Fibroblast of skin of right quadriceps (primary cell): ENCODE measurements at regions not wholly inside any gene's neighbourhood (a gene's known extent, or its start where the extent isn't known, plus 50 kb on each side); places are given as distances from the start of the nearest gene placed in this dataset.

Experiments
- DNase-seq: peaks from one replicate; pipeline ENCODE4 v3.0.0-alpha.2; 2013

GRCh38 chr11:28512143-28512756 is 404.1 kb downstream of the METTL15 start:
- DNase-seq = no peak

GRCh38 chr11:28505232-28505631 is 397.0 kb downstream of the METTL15 start:
- no peak for DNase-seq

- DNase-seq = no peak
Measured at GRCh38 chr11:28504555-28505110, 396.4 kb downstream of the METTL15 start.

GRCh38 chr11:28495333-28495732 is 387.1 kb downstream of the METTL15 start:
- no peak for DNase-seq

GRCh38 chr11:28491431-28491830 is 383.2 kb downstream of the METTL15 start:
- DNase-seq = no peak

- peak; percentile 8 for DNase-seq
Measured at GRCh38 chr11:28490773-28491382, 382.7 kb downstream of the METTL15 start.

- no peak for DNase-seq
Measured at GRCh38 chr11:28488336-28488735, 380.1 kb downstream of the METTL15 start.

GRCh38 chr11:28483072-28483867 is 375.1 kb downstream of the METTL15 start:
- DNase-seq = no peak

GRCh38 chr11:28482666-28483065 is 374.5 kb downstream of the METTL15 start:
- DNase-seq = no peak

GRCh38 chr11:28481616-28482480 is 373.7 kb downstream of the METTL15 start:
- no peak for DNase-seq

- no peak for DNase-seq
Measured at GRCh38 chr11:28480406-28480805, 372.2 kb downstream of the METTL15 start.

- DNase-seq = no peak
Measured at GRCh38 chr11:28476864-28477263, 368.7 kb downstream of the METTL15 start.

- peak; percentile 60 for DNase-seq
Measured at GRCh38 chr11:28476049-28476448, 367.9 kb downstream of the METTL15 start.

GRCh38 chr11:28472904-28473303 is 364.7 kb downstream of the METTL15 start:
- no peak for DNase-seq

GRCh38 chr11:28471537-28471936 is 363.3 kb downstream of the METTL15 start:
- DNase-seq = no peak

- no peak for DNase-seq
Measured at GRCh38 chr11:28470180-28470579, 362.0 kb downstream of the METTL15 start.

GRCh38 chr11:28466506-28466905 is 358.3 kb downstream of the METTL15 start:
- DNase-seq = no peak

GRCh38 chr11:28464252-28464867 is 356.2 kb downstream of the METTL15 start:
- peak; percentile 23 for DNase-seq

- DNase-seq = no peak
Measured at GRCh38 chr11:28463826-28464225, 355.6 kb downstream of the METTL15 start.

- no peak for DNase-seq
Measured at GRCh38 chr11:28461846-28462245, 353.7 kb downstream of the METTL15 start.

GRCh38 chr11:28461338-28461737 is 353.1 kb downstream of the METTL15 start:
- peak; percentile 44 for DNase-seq

GRCh38 chr11:28460348-28460747 is 352.2 kb downstream of the METTL15 start:
- no peak for DNase-seq
